Hematopoietic multipotent progenitor cell treated with erythropoietin and hydrocortisone succinate and interleukin-3 and kit ligand, for 15 days (in vitro differentiated cells): ENCODE measurements at regions not wholly inside any gene's neighbourhood (a gene's known extent, or its start where the extent isn't known, plus 50 kb on each side); places are given as distances from the start of the nearest gene placed in this dataset.

Experiments used
- DNase-seq: peaks from one replicate; pipeline ENCODE4 v3.0.0-alpha.2; 2015; ENCODE audit warnings: low spot score

- no peak for DNase-seq
Measured at GRCh38 chr12:91999823-92000222, 145.8 kb downstream of the BTG1 start.

DNA sequence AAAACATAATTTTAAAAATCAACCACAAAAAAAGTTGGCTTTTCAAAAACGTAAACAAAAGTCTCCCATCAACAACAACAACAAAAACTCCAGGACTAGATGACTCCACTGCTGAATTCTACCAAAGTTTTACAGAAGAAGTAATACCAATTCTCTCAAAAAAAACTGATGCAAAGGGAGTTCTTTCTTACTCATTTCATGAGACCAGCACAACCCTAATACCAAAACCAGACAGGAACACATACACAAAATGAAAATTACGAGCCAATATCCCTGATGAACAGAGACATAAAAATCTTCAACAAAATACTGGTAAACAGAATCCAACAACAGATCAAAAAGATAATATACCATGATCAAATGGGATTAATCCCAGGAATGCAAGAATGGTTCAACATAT, 147.3 kb downstream of the BTG1 start:
- no peak for DNase-seq

DNA sequence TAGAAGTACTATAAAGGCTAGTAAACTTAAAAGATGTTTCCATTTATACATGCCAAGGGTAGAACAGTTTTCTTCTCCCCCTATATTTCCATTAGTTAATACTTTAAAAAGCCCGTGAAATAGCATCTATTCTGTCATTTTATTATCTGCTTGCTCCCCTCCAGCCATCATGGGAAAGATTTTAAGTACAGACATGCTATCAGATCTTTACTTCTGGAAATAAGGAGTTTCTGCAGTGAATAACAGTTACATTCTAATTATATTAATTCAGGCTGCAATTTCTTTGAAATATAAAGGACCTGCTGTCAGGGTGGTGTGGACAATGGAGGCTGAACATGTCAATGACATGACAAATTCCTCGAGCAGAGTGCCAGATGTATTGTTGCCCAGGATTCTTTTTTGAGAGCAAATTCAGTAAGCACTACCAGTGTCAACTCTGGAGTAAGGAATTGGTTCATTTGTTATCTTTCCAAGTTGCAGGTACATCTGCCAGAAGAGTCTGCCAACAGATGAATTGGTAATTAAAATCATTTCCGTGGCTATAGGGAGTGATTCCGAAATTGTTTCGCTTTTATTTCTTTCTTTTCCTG, 151.3 kb downstream of the BTG1 start:
- no peak for DNase-seq

- no peak for DNase-seq
Measured at GRCh38 chr12:91993287-91994017, 152.2 kb downstream of the BTG1 start.

DNA sequence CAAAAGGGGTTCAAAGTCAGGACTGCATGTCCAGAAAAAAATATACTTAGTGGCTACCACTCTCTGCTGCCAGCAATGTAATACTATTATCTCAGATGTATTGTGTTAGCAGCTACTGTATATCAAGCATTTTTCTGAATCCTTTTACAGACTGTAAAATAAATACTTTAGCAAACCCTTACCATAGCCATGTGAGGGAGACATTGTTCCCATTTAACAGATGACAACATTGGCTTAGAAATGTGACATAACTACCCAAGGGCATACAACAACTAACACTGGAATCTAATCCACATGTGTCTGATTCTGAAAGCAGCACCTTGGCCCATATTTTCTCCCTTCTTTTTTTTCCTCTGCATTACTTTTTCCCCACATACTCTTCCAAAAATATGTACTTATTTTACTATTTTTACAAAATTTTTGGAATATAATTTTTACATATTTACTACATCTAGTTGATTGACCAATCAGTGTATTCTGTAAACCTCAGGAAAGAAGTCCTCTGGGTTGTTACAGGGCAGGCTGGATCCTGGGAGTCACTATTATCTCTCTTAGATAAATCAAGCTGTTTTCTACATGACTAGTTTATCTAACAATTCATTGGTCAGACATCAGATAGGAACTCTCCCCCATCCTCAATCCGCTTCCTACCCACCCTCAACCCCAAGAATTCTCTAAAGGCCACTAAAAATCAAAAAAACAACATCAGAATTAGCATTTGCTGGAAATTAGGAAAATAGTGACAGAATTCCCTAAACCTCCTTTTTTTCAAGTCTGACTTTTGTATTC, 154.1 kb downstream of the BTG1 start:
- no peak for DNase-seq

- no peak for DNase-seq
Measured at GRCh38 chr12:91990525-91990924, 155.1 kb downstream of the BTG1 start.

GRCh38 chr12:91989143-91989542, 156.5 kb downstream of the BTG1 start:
- DNase-seq, result no peak

GRCh38 chr12:91988086-91988923, 157.3 kb downstream of the BTG1 start:
- no peak for DNase-seq

DNA sequence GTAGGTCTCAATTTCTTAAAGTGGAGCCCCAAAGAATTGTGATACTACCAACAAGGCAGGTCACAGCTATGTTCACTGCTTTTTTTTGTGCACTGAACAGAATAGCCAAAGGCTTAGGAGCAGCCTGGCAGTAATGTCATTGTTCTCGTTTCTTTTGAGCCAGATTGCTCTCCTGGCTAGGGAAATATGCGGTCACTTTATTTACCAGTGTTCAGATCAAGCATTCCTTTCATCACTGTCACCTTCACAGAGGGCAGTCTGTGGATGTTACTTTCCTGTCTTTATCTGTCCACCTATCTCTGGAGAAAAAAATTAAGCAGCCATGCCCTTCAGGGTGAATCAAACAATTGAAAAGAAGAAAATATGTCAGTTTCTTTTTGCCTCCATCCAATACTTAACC, 159.6 kb downstream of the BTG1 start:
- no peak for DNase-seq

DNA sequence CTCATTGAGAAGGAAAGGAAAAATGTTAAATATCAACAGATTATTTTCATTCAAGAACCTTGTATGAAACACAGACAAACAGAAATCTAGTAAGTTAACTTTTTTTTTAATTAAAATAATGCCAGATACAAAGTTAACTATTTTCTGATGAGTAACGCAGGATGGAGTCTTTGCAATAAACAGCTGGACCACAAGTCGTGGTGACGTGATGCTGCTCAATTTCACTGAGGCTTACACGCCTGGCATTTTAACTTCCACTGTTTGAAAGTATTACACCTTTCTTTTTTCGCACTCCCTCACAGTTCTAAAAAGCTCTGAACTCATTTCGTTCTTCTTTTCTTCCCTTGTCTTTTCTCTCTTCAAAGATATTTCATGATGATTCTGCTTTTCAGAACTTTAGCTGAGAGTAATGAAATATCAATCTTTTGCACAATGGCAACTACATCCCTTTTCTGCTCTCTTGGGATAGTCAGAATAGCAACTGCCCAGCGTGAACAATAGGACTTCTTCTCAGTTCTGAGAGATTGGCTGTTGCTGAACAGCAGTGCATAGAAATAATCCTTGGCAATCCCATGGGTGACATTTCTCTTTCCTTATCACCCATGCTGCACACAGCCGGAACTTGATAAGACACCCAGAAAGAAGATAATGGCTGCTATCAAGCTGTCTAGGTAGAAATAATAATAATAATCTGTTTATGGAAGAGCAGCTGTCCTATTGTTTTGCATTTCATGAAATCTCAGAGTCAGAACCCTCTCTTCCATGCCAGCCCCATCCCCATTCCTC, 160.5 kb downstream of the BTG1 start:
- DNase-seq, result no peak

DNA sequence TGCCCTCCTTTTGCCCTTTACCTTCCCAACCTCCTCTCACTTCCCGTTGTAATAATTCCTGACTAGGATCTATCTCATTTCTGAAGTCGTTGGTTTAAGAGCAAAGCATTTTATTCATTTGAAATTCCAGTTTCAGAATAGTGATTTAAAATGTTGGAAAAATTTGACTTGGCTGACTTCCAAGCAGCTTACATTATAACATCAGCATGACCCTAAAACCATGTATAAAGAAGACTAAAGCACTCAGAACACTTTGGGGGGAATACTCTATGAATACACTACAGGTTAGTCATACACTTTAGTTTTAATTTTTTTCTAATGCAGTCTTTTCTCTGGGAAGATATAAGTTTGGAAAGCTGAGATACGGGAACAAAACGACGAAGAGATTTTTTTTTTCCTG, 161.1 kb downstream of the BTG1 start:
- DNase-seq, result no peak

DNA sequence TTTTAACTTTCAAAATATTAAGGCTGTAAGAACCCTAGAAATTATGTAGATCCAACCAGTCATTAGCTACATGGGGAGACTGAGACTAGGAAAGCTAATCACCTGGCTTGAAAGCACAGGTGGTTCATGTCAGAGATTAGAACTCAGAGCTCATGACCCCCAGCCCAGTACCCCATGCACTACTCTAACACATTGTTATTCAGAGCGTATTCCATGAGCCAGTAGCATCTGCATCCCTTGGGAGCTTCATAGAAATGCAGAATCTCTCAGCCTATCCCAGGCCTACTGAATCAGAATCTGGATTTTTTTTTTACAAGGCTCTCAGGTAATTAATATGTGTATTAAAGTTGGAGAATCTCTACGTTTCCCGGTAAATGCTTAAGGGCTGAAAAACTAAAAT, 161.7 kb downstream of the BTG1 start:
- DNase-seq, result no peak

- DNase-seq, result no peak
Measured at GRCh38 chr12:91982946-91983345, 162.7 kb downstream of the BTG1 start.

- DNase-seq, result no peak
Measured at GRCh38 chr12:91980389-91980821, 165.2 kb downstream of the BTG1 start.

- no peak for DNase-seq
Measured at GRCh38 chr12:91978143-91978542, 167.5 kb downstream of the BTG1 start.

- no peak for DNase-seq
Measured at GRCh38 chr12:91975891-91976290, 169.8 kb downstream of the BTG1 start.

- DNase-seq, result no peak
Measured at GRCh38 chr12:91974541-91975085, 171.0 kb downstream of the BTG1 start.

- DNase-seq, result no peak
Measured at GRCh38 chr12:91973813-91974212, 171.8 kb downstream of the BTG1 start.

DNA sequence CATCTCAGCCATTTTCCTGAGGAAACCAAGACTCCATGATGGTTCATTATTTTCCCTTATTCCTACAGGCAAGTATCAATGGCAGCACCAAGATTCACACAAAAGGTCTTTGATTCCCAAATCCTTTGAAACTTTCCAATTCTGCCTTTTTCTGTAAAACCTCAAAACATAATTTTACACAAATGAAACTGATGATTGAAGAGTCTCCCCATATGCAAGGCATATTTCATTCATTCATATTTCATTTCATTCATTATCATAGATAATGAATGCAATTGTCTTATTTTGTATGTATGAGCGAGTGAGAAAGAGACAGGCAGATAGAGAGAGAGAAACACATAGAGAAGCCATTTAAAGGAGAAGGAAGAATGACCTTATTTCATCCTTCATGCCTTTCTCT, 172.8 kb downstream of the BTG1 start:
- DNase-seq, result no peak

- no peak for DNase-seq
Measured at GRCh38 chr12:91968777-91969171, 176.9 kb downstream of the BTG1 start.

GRCh38 chr12:91968076-91968776, 177.4 kb downstream of the BTG1 start:
- DNase-seq, result no peak
